Right lobe of liver (tissue), 6 donors: ENCODE measurements at regions not wholly inside any gene's neighbourhood (a gene's known extent, or its start where the extent isn't known, plus 50 kb on each side); places are given as distances from the start of the nearest gene placed in this dataset.

Experiments
- ATAC-seq, 4 donors: fragments of 200-7000 bp; cut with Tn5 transposase; one replicate each; pipeline ENCODE4 v1.9.1; 2020; ENCODE audit warnings: mild to moderate bottlenecking in 4 of 4, moderate library complexity in 4 of 4
- DNase-seq, 3 donors: peaks; one replicate each; pipeline ENCODE4 v3.0.0-alpha.2; 2020
- H3K27ac ChIP-seq, 3 donors: fragments of 200-600 bp; one replicate each; pipeline ENCODE4 v1.8.0; 2022
- H3K27me3 ChIP-seq, 2 donors: fragments of 200-600 bp; one replicate each; pipeline ENCODE4 v1.8.0; 2022
- H3K36me3 ChIP-seq, 4 donors: fragments of 200-600 bp; sonication (generic) in 1 of 4; one replicate each; pipeline versions ENCODE4 v1.5.1 to v1.8.0; 2017 to 2022; ENCODE audit warnings: control low read depth in 1 of 4
- H3K4me1 ChIP-seq, 4 donors: fragments of 200-600 bp; sonication (generic) in 1 of 4; one replicate each; pipeline versions ENCODE4 v1.5.1 to v1.8.0; 2017 to 2022; ENCODE audit warnings: control low read depth in 1 of 4
- H3K4me3 ChIP-seq, 3 donors: fragments of 200-600 bp; one replicate each; pipeline ENCODE4 v1.8.0; 2022
- H3K9me3 ChIP-seq, 4 donors: fragments of 200-600 bp; sonication (generic) in 1 of 4; one replicate each; pipeline versions ENCODE4 v1.5.1 to v1.8.0; 2017 to 2022; ENCODE audit warnings: control low read depth in 1 of 4
- CTCF ChIP-seq, 4 donors: fragments of 200-600 bp in 3 of 4; fragments of 450-650 bp in 1 of 4; IDR thresholded peaks; one replicate each; pipeline versions ENCODE4 v1.5.1 to v1.8.0; 2016 to 2022; ENCODE audit warnings: antibody characterized with exemption in 4 of 4, mild to moderate bottlenecking in 2 of 4
- POLR2A ChIP-seq: fragments of 450-650 bp; IDR thresholded peaks from one replicate; pipeline ENCODE4 v1.6.1; 2017; ENCODE audit warnings: antibody characterized with exemption, mild to moderate bottlenecking
- WGBS: methylation state at CpG from one replicate; pipeline ENCODE4 v1.1.6; 2018; ENCODE audit warnings: low coverage, low lambda C conversion rate; ENCODE audit not compliant: insufficient coverage; ENCODE audit errors: missing lambda C conversion rate; 5-methylcytosine and 5-hydroxymethylcytosine counted together
- intact Hi-C, 2 donors: fragments of 100-400 bp; cut with DNase I; formaldehyde crosslinking; loops; one replicate each; pipeline versions ENCODE4 v1.11.2 to v1.14.1; 2022
- donor health status: DM: no; HTN: yes; CAD: no.
- donor health status: DM: no; HTN: no; CAD: no.
- donor health status: DM: no; HTN: no; CAD: no.
- donor health status: DM: no; HTN: yes; CAD: no.
- donor health status: DM: no; HTN: yes; CAD: no.

- Histone ChIP-seq H3K4me1 (no peaks in the 10 kb centered on the region), H3K9me3 (no peaks in the 10 kb centered on the region), H3K36me3 (no peaks in the 10 kb centered on the region), H3K27me3 (no peaks in the 10 kb centered on the region), H3K4me3 (no peak overlapping the region), H3K27ac (no peak overlapping the region)
- TF ChIP-seq CTCF (IDR thresholded peaks at IDR 0.05) (no peak), POLR2A (no peak)
- intact Hi-C loops: no loop called here
- ATAC-seq (no peak), DNase-seq (no peak)
- 66% methylated on average over 3 of the region's 7 CpGs for WGBS
These were observed 475.5 kb downstream of the TBC1D22A start for GRCh38 chr22:47237890-47238480.

- intact Hi-C loops: no loop called here
- no peak for ATAC-seq
- WGBS: 91% methylated on average over 1 of the region's 1 CpG
These were observed 474.3 kb downstream of the TBC1D22A start for GRCh38 chr22:47236718-47237117.

GRCh38 chr22:47236161-47236560, 473.7 kb downstream of the TBC1D22A start:
- no peak for ATAC-seq

More at GRCh38 chr22:47236718-47237117, 474.3 kb downstream of the TBC1D22A start:
- H3K27ac ChIP-seq: no peak overlapping the region
- no peaks in the 10 kb centered on the region for H3K4me1 ChIP-seq
- H3K4me3 ChIP-seq: no peak overlapping the region
- H3K27me3 ChIP-seq: no peaks in the 10 kb centered on the region
- no peak for DNase-seq
- H3K9me3 ChIP-seq: no peaks in the 10 kb centered on the region
- no peak for TF ChIP-seq POLR2A
- TF ChIP-seq CTCF (IDR thresholded peaks at IDR 0.05): no peak
- no peaks in the 10 kb centered on the region for H3K36me3 ChIP-seq

GRCh38 chr22:47233316-47234243, 471.1 kb downstream of the TBC1D22A start:
- ATAC-seq (peak in 1 of 4 donors; percentile 42), DNase-seq (no peak)
- whole genome bisulfite sequencing: 70% methylated on average over 4 of the region's 9 CpGs
- Histone ChIP-seq H3K27me3 (no peaks in the 10 kb centered on the region), H3K9me3 (no peaks in the 10 kb centered on the region), H3K4me3 (no peak overlapping the region), H3K36me3 (no peaks in the 10 kb centered on the region), H3K27ac (no peak overlapping the region), H3K4me1 (no peaks in the 10 kb centered on the region)
- intact Hi-C loops: no loop called here
- TF ChIP-seq POLR2A (no peak), CTCF (IDR thresholded peaks at IDR 0.05) (no peak)

More at GRCh38 chr22:47236161-47236560, 473.7 kb downstream of the TBC1D22A start:
- H3K27ac ChIP-seq: no peak overlapping the region
- no peak for DNase-seq
- H3K4me3 ChIP-seq: no peak overlapping the region
- intact Hi-C loops: no loop called here
- TF ChIP-seq CTCF (IDR thresholded peaks at IDR 0.05) (no peak), POLR2A (no peak)
- 58% methylated on average over 2 of the region's 2 CpGs for WGBS
- no peaks in the 10 kb centered on the region for H3K36me3 ChIP-seq
- H3K9me3 ChIP-seq: no peaks in the 10 kb centered on the region
- H3K27me3 ChIP-seq: no peaks in the 10 kb centered on the region
- no peaks in the 10 kb centered on the region for H3K4me1 ChIP-seq
